PC-3 (cell line): ENCODE measurements at regions not wholly inside any gene's neighbourhood (a gene's known extent, or its start where the extent isn't known, plus 50 kb on each side); places are given as distances from the start of the nearest gene placed in this dataset.
"Not testable (repeated sequence)": the region's sequence is repeated elsewhere in the genome, so short reads cannot be mapped to it uniquely, and the experiment has no call there.

Source experiments
- ATAC-seq: fragments of 200-7000 bp; cut with Tn5 transposase; 2 replicates; pipeline ENCODE4 v1.9.1; 2020; ENCODE audit warnings: mild to moderate bottlenecking, moderate library complexity
- BruUV-seq: library from RNA; stranded (reverse); fragments of 400-500 nt; replicated peaks from 2 replicates; lab custom pipeline; 2021; lab: Mats Ljungman, UMichigan
- CTCF ChIA-PET: fragments of 300-600 bp; sonication (Branson Sonifier 250); formaldehyde crosslinking; loops from one replicate; lab custom pipeline; 2022; ENCODE audit warnings: antibody characterized with exemption; lab: Charles Lee
- POLR2A ChIA-PET: fragments of 300-600 bp; sonication (Branson Sonifier 250); formaldehyde crosslinking; loops from one replicate; lab custom pipeline; 2022; ENCODE audit warnings: antibody characterized with exemption; ENCODE audit not compliant: unreplicated experiment; lab: Charles Lee
- DNase-seq: peaks from one replicate; pipeline ENCODE4 v3.0.0-alpha.2; 2015
- H2AFZ ChIP-seq: fragments of 300-600 bp; sonication (generic); 2 replicates; pipeline ENCODE4 v1.6.0; 2016; ENCODE audit warnings: antibody characterized with exemption, low read length
- H3F3A ChIP-seq: fragments of 300-600 bp; sonication (generic); one replicate; pipeline ENCODE4 v1.6.0; 2017; ENCODE audit warnings: antibody characterized with exemption, low read length, control low read depth, mild to moderate bottlenecking; ENCODE audit not compliant: unreplicated experiment
- H3K27ac ChIP-seq: fragments of 300-600 bp; sonication (generic); 2 replicates; pipeline ENCODE4 v1.5.1; 2016; ENCODE audit warnings: mild to moderate bottlenecking, low read length
- H3K27me3 ChIP-seq: fragments of 300-600 bp; sonication (generic); 2 replicates; pipeline ENCODE4 v1.6.1; 2016; ENCODE audit warnings: low read length, mixed read lengths
- H3K36me3 ChIP-seq: fragments of 300-600 bp; sonication (generic); 2 replicates; pipeline ENCODE4 v1.6.1; 2016; ENCODE audit warnings: low read depth, mixed run types, low read length, mixed read lengths
- H3K4me1 ChIP-seq: fragments of 300-600 bp; sonication (generic); 2 replicates; pipeline ENCODE4 v1.5.1; 2016; ENCODE audit warnings: low read length; ENCODE audit not compliant: insufficient read depth
- H3K4me2 ChIP-seq: fragments of 300-600 bp; sonication (generic); 2 replicates; pipeline ENCODE4 v1.6.0; 2016; ENCODE audit warnings: low read length
- H3K4me3 ChIP-seq: fragments of 300-600 bp; sonication (generic); 2 replicates; pipeline ENCODE4 v1.5.1; 2016; ENCODE audit warnings: mild to moderate bottlenecking, low read length, mixed read lengths
- H3K79me2 ChIP-seq: fragments of 300-600 bp; sonication (generic); 2 replicates; pipeline ENCODE4 v1.6.1; 2017; ENCODE audit warnings: low read length, mixed read lengths
- H3K9ac ChIP-seq: fragments of 300-600 bp; sonication (generic); 2 replicates; pipeline ENCODE4 v1.6.0; 2016; ENCODE audit warnings: mild to moderate bottlenecking, low read length
- H3K9me2 ChIP-seq: fragments of 300-600 bp; sonication (generic); replicated peaks from 2 replicates; pipeline ENCODE4 v1.6.1; 2016; ENCODE audit warnings: mixed run types, low read length, mixed read lengths
- H3K9me3 ChIP-seq: fragments of 300-600 bp; sonication (generic); 2 replicates; pipeline ENCODE4 v1.6.1; 2016; ENCODE audit warnings: low read length, mixed read lengths
- H4K20me1 ChIP-seq: fragments of 300-600 bp; sonication (generic); 2 replicates; pipeline ENCODE4 v1.6.1; 2016; ENCODE audit warnings: low read length, mixed read lengths
- CTCF ChIP-seq: fragments of 300-600 bp; sonication (generic); conservative IDR thresholded peaks from 2 replicates; pipeline ENCODE4 v1.5.1; 2017; ENCODE audit warnings: antibody characterized with exemption, low read depth, mild to moderate bottlenecking, low read length
- EZH2 ChIP-seq: fragments of 300-600 bp; sonication (generic); IDR thresholded peaks from one replicate; pipeline ENCODE4 v1.6.1; 2017; ENCODE audit warnings: antibody characterized with exemption, mild to moderate bottlenecking, low read length; ENCODE audit not compliant: unreplicated experiment
- EZH2phosphoT487 ChIP-seq: fragments of 300-600 bp; sonication (generic); IDR thresholded peaks from 2 replicates; pipeline ENCODE4 v1.6.1; 2018; ENCODE audit warnings: mild to moderate bottlenecking, antibody characterized with exemption, low read length, borderline replicate concordance
- intact Hi-C: fragments of 100-400 bp; cut with micrococcal nuclease; formaldehyde crosslinking; loops from 2 replicates; pipeline ENCODE4 v1.9.0; 2023

- Histone ChIP-seq H3K4me1 (no peaks in the 10 kb centered on the region), H3K4me3 (no peak overlapping the region), H3K27ac (no peak overlapping the region), H2AFZ (no peak overlapping the region), H3K9ac (no peak overlapping the region), H3F3A (no peaks in the 10 kb centered on the region), H3K9me3 (no peaks in the 10 kb centered on the region), H3K27me3 (no peaks in the 10 kb centered on the region), H3K9me2 (no peaks in the 10 kb centered on the region), H4K20me1 (no peaks in the 10 kb centered on the region), H3K79me2 (no peaks in the 10 kb centered on the region), H3K36me3 (no peaks in the 10 kb centered on the region), H3K4me2 (no peak overlapping the region)
- DNase-seq, result no peak
- ChIA-PET POLR2A (no interaction called here), CTCF (no interaction called here)
- intact Hi-C loops, result no loop called here
- no peak for ATAC-seq
- TF ChIP-seq CTCF (no peak), EZH2 (no peak), EZH2phosphoT487 (no peak)
- BruUV-seq, result no TSS peak
Observed at GRCh38 chr5:145014109-145014508, 821.0 kb downstream of the PRELID2 start.

GRCh38 chr5:145010834-145011233 lies 824.3 kb downstream of the PRELID2 start:
- H3K27ac ChIP-seq, result no peak overlapping the region
- no peaks in the 10 kb centered on the region for H3K79me2 ChIP-seq
- no peak overlapping the region for H2AFZ ChIP-seq
- no peaks in the 10 kb centered on the region for H3K9me3 ChIP-seq
- ChIA-PET POLR2A (no interaction called here), CTCF (no interaction called here)
- H4K20me1 ChIP-seq, result no peaks in the 10 kb centered on the region
- H3K9ac ChIP-seq, result no peak overlapping the region
- no peaks in the 10 kb centered on the region for H3K9me2 ChIP-seq
- no peak overlapping the region for H3K4me2 ChIP-seq
- ATAC-seq (no peak), DNase-seq (no peak)
- no peak overlapping the region for H3K4me3 ChIP-seq
- TF ChIP-seq CTCF (no peak), EZH2 (no peak), EZH2phosphoT487 (no peak)
- no TSS peak for BruUV-seq
- H3K27me3 ChIP-seq, result no peaks in the 10 kb centered on the region
- no peaks in the 10 kb centered on the region for H3K4me1 ChIP-seq
- no peaks in the 10 kb centered on the region for H3F3A ChIP-seq
- intact Hi-C loops, result no loop called here
- no peaks in the 10 kb centered on the region for H3K36me3 ChIP-seq

- Histone ChIP-seq H3F3A (no peaks in the 10 kb centered on the region), H3K79me2 (no peaks in the 10 kb centered on the region), H3K9me3 (no peaks in the 10 kb centered on the region), H3K27me3 (no peaks in the 10 kb centered on the region), H3K4me3 (no peak overlapping the region), H3K4me1 (no peaks in the 10 kb centered on the region), H3K27ac (no peak overlapping the region), H2AFZ (no peak overlapping the region), H3K4me2 (no peak overlapping the region), H3K9me2 (no peaks in the 10 kb centered on the region), H4K20me1 (no peaks in the 10 kb centered on the region), H3K9ac (no peak overlapping the region), H3K36me3 (no peaks in the 10 kb centered on the region)
- ChIA-PET CTCF (no interaction called here), POLR2A (no interaction called here)
- no peak for TF ChIP-seq EZH2
- TF ChIP-seq CTCF, result no peak
- no peak for TF ChIP-seq EZH2phosphoT487
- DNase-seq (no peak), ATAC-seq (no peak)
- intact Hi-C loops, result no loop called here
- BruUV-seq, result no TSS peak
Observed at GRCh38 chr5:145008876-145009530, 826.1 kb downstream of the PRELID2 start.

GRCh38 chr5:144994356-144994755 lies 823.7 kb downstream of the KCTD16 start:
- H3K4me3 ChIP-seq, POLR2A ChIA-PET, H3K4me1 ChIP-seq, H3K9me2 ChIP-seq, CTCF ChIA-PET, H3K9ac ChIP-seq, ATAC-seq, DNase-seq, H4K20me1 ChIP-seq, H2AFZ ChIP-seq, H3K27ac ChIP-seq, H3K36me3 ChIP-seq, H3K79me2 ChIP-seq, H3K27me3 ChIP-seq, H3K4me2 ChIP-seq, H3K9me3 ChIP-seq, intact Hi-C loops, H3F3A ChIP-seq, BruUV-seq: not testable (repeated sequence)
